Astrocyte (in vitro differentiated cells and primary cell): ENCODE measurements at regions not wholly inside any gene's neighbourhood (a gene's known extent, or its start where the extent isn't known, plus 50 kb on each side); places are given as distances from the start of the nearest gene placed in this dataset.

Experiments used
- DNase-seq: peaks from one replicate; pipeline ENCODE4 v3.0.0-alpha.2; 2010; ENCODE audit warnings: low read depth
- FAIRE-seq: peaks from 2 replicates; lab custom pipeline; 2011; peaks lifted over from hg19 to GRCh38; lab: Jason Lieb, UNC
- H2AFZ ChIP-seq: 2 replicates; pipeline ENCODE4 v1.6.0; 2012; ENCODE audit warnings: low read depth, low read length, inconsistent platforms
- H3K27ac ChIP-seq: 2 replicates; pipeline ENCODE4 v1.5.1; 2011; ENCODE audit warnings: low read depth, low read length, inconsistent platforms
- H3K27me3 ChIP-seq: 2 replicates; pipeline ENCODE4 v1.6.0; 2011; ENCODE audit warnings: low read length, inconsistent platforms; ENCODE audit not compliant: insufficient read depth
- H3K36me3 ChIP-seq: 2 replicates; pipeline ENCODE4 v1.5.1; 2011; ENCODE audit warnings: low read length, inconsistent platforms; ENCODE audit not compliant: insufficient read depth
- H3K4me1 ChIP-seq: 2 replicates; pipeline ENCODE4 v1.5.1; 2011; ENCODE audit warnings: low read length, inconsistent platforms; ENCODE audit not compliant: insufficient read depth
- H3K4me2 ChIP-seq: 2 replicates; pipeline ENCODE4 v1.6.0; 2012; ENCODE audit warnings: low read length, inconsistent platforms
- H3K4me3 ChIP-seq: 2 replicates; pipeline ENCODE4 v1.5.1; 2011; ENCODE audit warnings: low read depth, mild to moderate bottlenecking, low read length, inconsistent platforms; ENCODE audit not compliant: insufficient read depth
- H3K79me2 ChIP-seq: 2 replicates; pipeline ENCODE4 v1.6.0; 2012; ENCODE audit warnings: mild to moderate bottlenecking, low read length, inconsistent platforms; ENCODE audit not compliant: insufficient read depth
- H3K9ac ChIP-seq: 2 replicates; pipeline ENCODE4 v1.6.0; 2012; ENCODE audit warnings: mild to moderate bottlenecking, low read length, inconsistent platforms
- H3K9me3 ChIP-seq: 2 replicates; pipeline ENCODE4 v1.5.1; 2012; ENCODE audit warnings: low read depth, mild to moderate bottlenecking, low read length, inconsistent platforms; ENCODE audit not compliant: insufficient read depth
- H4K20me1 ChIP-seq: 2 replicates; pipeline ENCODE4 v1.6.0; 2012; ENCODE audit warnings: low read length, inconsistent platforms; ENCODE audit not compliant: insufficient read depth
- H3K27ac Mint-ChIP-seq: one replicate; pipeline ENCODE4 v1.8.0; 2021; ENCODE audit warnings: mild to moderate bottlenecking, mixed read lengths; ENCODE audit not compliant: unreplicated experiment
- H3K27me3 Mint-ChIP-seq: one replicate; pipeline ENCODE4 v1.8.0; 2021; ENCODE audit warnings: low read depth, mixed read lengths; ENCODE audit not compliant: unreplicated experiment
- H3K36me3 Mint-ChIP-seq: one replicate; pipeline ENCODE4 v1.8.0; 2021; ENCODE audit warnings: low read depth, mixed read lengths; ENCODE audit not compliant: unreplicated experiment
- H3K4me1 Mint-ChIP-seq: one replicate; pipeline ENCODE4 v1.8.0; 2021; ENCODE audit warnings: low read depth, mixed read lengths; ENCODE audit not compliant: unreplicated experiment
- H3K4me3 Mint-ChIP-seq: one replicate; pipeline ENCODE4 v1.8.0; 2021; ENCODE audit warnings: mild to moderate bottlenecking, moderate library complexity, mixed read lengths; ENCODE audit not compliant: unreplicated experiment
- H3K9me3 Mint-ChIP-seq: one replicate; pipeline ENCODE4 v1.8.0; 2021; ENCODE audit warnings: mild to moderate bottlenecking, mixed read lengths; ENCODE audit not compliant: unreplicated experiment
- CTCF ChIP-seq: IDR thresholded peaks from 2 replicates; pipeline ENCODE4 v1.5.1; 2011; ENCODE audit warnings: low read depth, mild to moderate bottlenecking, inconsistent platforms, low read length, moderate library complexity; ENCODE audit not compliant: insufficient read depth
- EZH2 ChIP-seq: IDR thresholded peaks from 2 replicates; pipeline ENCODE4 v1.6.1; 2012; ENCODE audit warnings: mild to moderate bottlenecking, low read length, inconsistent platforms; ENCODE audit not compliant: insufficient read depth

GRCh38 chr2:139495851-139496250, 715.7 kb upstream of the NXPH2 start:
- no peak overlapping the region for H2AFZ ChIP-seq
- FAIRE-seq: no peak

GRCh38 chr2:139492131-139492680, 712.0 kb upstream of the NXPH2 start:
- Histone ChIP-seq H3K79me2 (no peaks in the 10 kb centered on the region), H3K27me3 (no peaks in the 10 kb centered on the region), H3K9ac (no peak overlapping the region), H3K36me3 (no peaks in the 10 kb centered on the region), H3K27ac (no peak overlapping the region), H3K4me1 (no peaks in the 10 kb centered on the region), H4K20me1 (no peaks in the 10 kb centered on the region), H3K9me3 (no peaks in the 10 kb centered on the region), H2AFZ (no peak overlapping the region), H3K4me3 (no peak overlapping the region), H3K4me2 (no peak overlapping the region)
- no peak for TF ChIP-seq EZH2
- no peak for TF ChIP-seq CTCF
- Mint-ChIP-seq H3K27ac (no peak overlapping the region), H3K27me3 (no peaks in the 10 kb centered on the region), H3K36me3 (no peaks in the 10 kb centered on the region), H3K9me3 (peaks cover 4% of the 10 kb centered on the region), H3K4me1 (no peaks in the 10 kb centered on the region), H3K4me3 (no peak overlapping the region)
- DNase-seq: no peak
- no peak for FAIRE-seq

More at GRCh38 chr2:139495851-139496250, 715.7 kb upstream of the NXPH2 start:
- DNase-seq: no peak
- Histone ChIP-seq H3K4me3 (no peak overlapping the region), H3K9ac (no peak overlapping the region), H3K4me2 (no peak overlapping the region), H3K79me2 (no peaks in the 10 kb centered on the region), H3K27ac (no peak overlapping the region), H4K20me1 (no peaks in the 10 kb centered on the region), H3K27me3 (no peaks in the 10 kb centered on the region), H3K9me3 (no peaks in the 10 kb centered on the region), H3K36me3 (no peaks in the 10 kb centered on the region), H3K4me1 (no peaks in the 10 kb centered on the region)
- peaks cover 19% of the 10 kb centered on the region for H3K9me3 Mint-ChIP-seq
- TF ChIP-seq EZH2 (no peak), CTCF (no peak)
- peaks cover 3% of the 10 kb centered on the region for H3K36me3 Mint-ChIP-seq
- H3K4me1 Mint-ChIP-seq: no peaks in the 10 kb centered on the region
- no peaks in the 10 kb centered on the region for H3K27me3 Mint-ChIP-seq
- no peak overlapping the region for H3K27ac Mint-ChIP-seq
- no peak overlapping the region for H3K4me3 Mint-ChIP-seq

- FAIRE-seq (no peak), DNase-seq (no peak)
- no peak overlapping the region for H3K4me3 Mint-ChIP-seq
- H3K9me3 Mint-ChIP-seq: no peaks in the 10 kb centered on the region
- H3K27me3 Mint-ChIP-seq: no peaks in the 10 kb centered on the region
- TF ChIP-seq EZH2 (no peak), CTCF (no peak)
- no peaks in the 10 kb centered on the region for H3K36me3 Mint-ChIP-seq
- H3K36me3 ChIP-seq: no peaks in the 10 kb centered on the region
- no peaks in the 10 kb centered on the region for H3K4me1 Mint-ChIP-seq
- H2AFZ ChIP-seq: no peak overlapping the region
- H4K20me1 ChIP-seq: no peaks in the 10 kb centered on the region
- no peaks in the 10 kb centered on the region for H3K9me3 ChIP-seq
- H3K27ac Mint-ChIP-seq: no peak overlapping the region
- H3K27me3 ChIP-seq: no peaks in the 10 kb centered on the region
- H3K4me1 ChIP-seq: no peaks in the 10 kb centered on the region
- no peak overlapping the region for H3K4me3 ChIP-seq
- no peaks in the 10 kb centered on the region for H3K79me2 ChIP-seq
- no peak overlapping the region for H3K4me2 ChIP-seq
- H3K9ac ChIP-seq: no peak overlapping the region
- no peak overlapping the region for H3K27ac ChIP-seq
These were observed 700.0 kb upstream of the NXPH2 start for GRCh38 chr2:139480161-139480650.
